Activated CD8-positive, alpha-beta memory T cell treated with anti-CD3 and anti-CD28 coated beads, Interleukin-2, amount 10 ng/mL, durations not matched to agents 7 days and 5 days (primary cell): ENCODE measurements at regions not wholly inside any gene's neighbourhood (a gene's known extent, or its start where the extent isn't known, plus 50 kb on each side); places are given as distances from the start of the nearest gene placed in this dataset.
"Not testable (repeated sequence)": the region's sequence is repeated elsewhere in the genome, so short reads cannot be mapped to it uniquely, and the experiment has no call there.

ENCODE experiments used
- ATAC-seq: fragments of 150-1000 bp; cut with Tn5 transposase; one replicate; pipeline ENCODE4 v1.10.0; 2021; ENCODE audit warnings: moderate library complexity
- CTCF ChIA-PET: fragments of 350-600 bp; sonication (Branson Sonifier 250); formaldehyde crosslinking; loops from one replicate; lab custom pipeline; 2021; ENCODE audit warnings: antibody characterized with exemption; lab: Charles Lee
- DNase-seq: peaks from one replicate; pipeline ENCODE4 v3.0.0-alpha.2; 2020
- H3K27ac Mint-ChIP-seq: one replicate; pipeline ENCODE4 v1.8.0; 2021; ENCODE audit warnings: mild to moderate bottlenecking, mixed read lengths
- H3K27me3 Mint-ChIP-seq: one replicate; pipeline ENCODE4 v1.8.0; 2021; ENCODE audit warnings: mixed read lengths
- H3K36me3 Mint-ChIP-seq: one replicate; pipeline ENCODE4 v1.8.0; 2021; ENCODE audit warnings: mild to moderate bottlenecking, mixed read lengths
- H3K4me1 Mint-ChIP-seq: one replicate; pipeline ENCODE4 v1.8.0; 2021; ENCODE audit warnings: mixed read lengths
- H3K4me3 Mint-ChIP-seq: one replicate; pipeline ENCODE4 v1.8.0; 2021; ENCODE audit warnings: mild to moderate bottlenecking, moderate library complexity, mixed read lengths
- H3K9me3 Mint-ChIP-seq: one replicate; pipeline ENCODE4 v1.8.0; 2022; ENCODE audit warnings: low read depth, mixed read lengths

DNA sequence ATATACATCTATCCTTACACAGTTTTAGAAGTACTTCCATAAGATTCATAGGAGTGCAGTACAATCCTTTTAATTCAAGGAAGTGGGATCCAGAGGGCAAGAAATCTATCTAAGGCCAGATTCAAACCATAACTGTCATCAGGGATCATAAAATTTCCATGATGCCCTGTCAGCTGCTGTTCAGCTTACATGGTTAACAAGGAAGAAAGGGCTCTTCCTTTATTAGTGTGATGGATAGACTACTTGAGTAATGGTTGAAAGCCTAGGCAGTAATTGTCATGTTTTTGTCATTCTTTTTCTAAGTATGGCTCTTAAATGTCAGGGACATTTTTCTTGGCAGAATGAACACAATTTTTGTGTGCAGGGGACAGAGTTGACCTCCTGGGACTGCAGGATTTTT lies 159.8 kb upstream of the CXCL13 start:
- CTCF ChIA-PET: interaction anchor here (1.0 kb wide), 1 partner anchor 155 kb away, joined by 3 read pairs; no protein-coding TSS in a partner anchor
- Mint-ChIP-seq H3K9me3 (no peaks in the 10 kb centered on the region), H3K27ac (no peak overlapping the region), H3K4me3 (no peak overlapping the region), H3K27me3 (peaks cover 13% of the 10 kb centered on the region), H3K4me1 (no peaks in the 10 kb centered on the region), H3K36me3 (no peaks in the 10 kb centered on the region)
- DNase-seq (no peak), ATAC-seq (no peak)

DNA sequence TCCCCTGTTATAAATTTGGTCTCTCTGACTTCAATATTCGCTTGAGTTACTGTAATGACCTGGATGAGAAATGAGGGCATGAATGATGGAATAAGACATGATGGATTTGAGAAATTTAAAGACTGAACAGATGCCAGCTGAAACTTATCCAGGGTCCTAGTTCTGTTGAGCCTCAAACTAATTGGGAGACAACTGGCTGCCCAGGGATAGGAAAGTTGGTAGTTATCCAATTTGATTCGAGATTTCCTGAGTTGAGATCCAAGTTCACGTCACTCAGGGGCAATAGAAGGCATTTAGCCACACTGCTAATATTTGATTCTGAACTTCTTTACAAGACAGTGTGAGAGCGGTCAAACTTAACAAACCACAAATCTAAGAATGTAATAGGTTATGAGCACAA lies 159.0 kb upstream of the CXCL13 start:
- CTCF ChIA-PET: interaction anchor here (1.0 kb wide), 1 partner anchor 155 kb away, joined by 3 read pairs; no protein-coding TSS in a partner anchor
- H3K4me1 Mint-ChIP-seq: no peaks in the 10 kb centered on the region

GRCh38 chr4:77449171-77449570 lies 156.4 kb upstream of the CXCL13 start:
- DNase-seq (no peak), ATAC-seq (no peak)
- no peaks in the 10 kb centered on the region for H3K9me3 Mint-ChIP-seq
- H3K4me3 Mint-ChIP-seq: no peak overlapping the region
- CTCF ChIA-PET: interaction anchor here (1.3 to 2.5 kb wide), 2 partner anchors 14 to 15 kb away, joined by 4 to 11 read pairs; no protein-coding TSS in a partner anchor
- H3K27me3 Mint-ChIP-seq: peaks cover 13% of the 10 kb centered on the region
- no peaks in the 10 kb centered on the region for H3K4me1 Mint-ChIP-seq
- H3K36me3 Mint-ChIP-seq: no peaks in the 10 kb centered on the region
- no peak overlapping the region for H3K27ac Mint-ChIP-seq

More for the DNA sequence above, 159.0 kb upstream of the CXCL13 start:
- H3K27ac Mint-ChIP-seq: no peak overlapping the region
- no peaks in the 10 kb centered on the region for H3K36me3 Mint-ChIP-seq
- no peaks in the 10 kb centered on the region for H3K9me3 Mint-ChIP-seq
- DNase-seq: no peak
- ATAC-seq: no peak
- peaks cover 13% of the 10 kb centered on the region for H3K27me3 Mint-ChIP-seq
- no peak overlapping the region for H3K4me3 Mint-ChIP-seq

- DNase-seq (no peak), ATAC-seq (no peak)
- Mint-ChIP-seq H3K4me1 (no peaks in the 10 kb centered on the region), H3K36me3 (no peaks in the 10 kb centered on the region), H3K27me3 (peaks cover 14% of the 10 kb centered on the region), H3K9me3 (no peaks in the 10 kb centered on the region), H3K27ac (no peak overlapping the region), H3K4me3 (no peak overlapping the region)
- CTCF ChIA-PET: interaction anchor here (1.3 to 2.5 kb wide), 3 partner anchors 14 to 17 kb away, joined by 4 to 11 read pairs (median 5); no protein-coding TSS in a partner anchor
These were observed 155.6 kb upstream of the CXCL13 start for GRCh38 chr4:77450006-77450405.

GRCh38 chr4:77451530-77451929 lies 154.1 kb upstream of the CXCL13 start:
- Mint-ChIP-seq H3K27me3 (peaks cover 10% of the 10 kb centered on the region), H3K27ac (no peak overlapping the region), H3K4me3 (no peak overlapping the region), H3K4me1 (no peaks in the 10 kb centered on the region), H3K36me3 (no peaks in the 10 kb centered on the region), H3K9me3 (peaks cover 2% of the 10 kb centered on the region)
- DNase-seq (no peak), ATAC-seq (no peak)
- CTCF ChIA-PET: interaction anchor here (1.9 to 2.5 kb wide), 2 partner anchors 13 to 18 kb away, joined by 5 to 11 read pairs; no protein-coding TSS in a partner anchor

DNA sequence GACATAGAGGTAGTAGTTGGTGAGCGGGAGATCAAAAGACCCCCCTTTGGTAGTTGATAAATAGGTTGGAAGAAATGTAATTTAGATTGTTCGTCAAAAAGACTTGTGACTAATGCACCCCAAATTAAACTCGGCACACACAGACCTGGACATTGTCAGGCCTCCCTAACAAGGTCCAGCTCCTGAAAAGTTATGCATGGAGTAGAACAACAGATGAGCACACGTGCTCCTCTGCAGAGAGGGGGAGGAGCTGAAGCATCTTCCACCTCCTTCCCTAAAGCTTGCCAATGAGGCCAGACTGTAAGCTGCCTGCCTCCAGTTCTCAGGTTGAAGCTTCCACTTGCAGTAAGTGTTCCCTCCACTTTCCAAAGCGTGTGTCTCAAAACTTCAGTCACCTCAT lies 153.5 kb upstream of the CXCL13 start:
- ATAC-seq, H3K4me3 Mint-ChIP-seq, H3K9me3 Mint-ChIP-seq, H3K27ac Mint-ChIP-seq, H3K27me3 Mint-ChIP-seq, H3K36me3 Mint-ChIP-seq, CTCF ChIA-PET, DNase-seq, H3K4me1 Mint-ChIP-seq: not testable (repeated sequence)

DNA sequence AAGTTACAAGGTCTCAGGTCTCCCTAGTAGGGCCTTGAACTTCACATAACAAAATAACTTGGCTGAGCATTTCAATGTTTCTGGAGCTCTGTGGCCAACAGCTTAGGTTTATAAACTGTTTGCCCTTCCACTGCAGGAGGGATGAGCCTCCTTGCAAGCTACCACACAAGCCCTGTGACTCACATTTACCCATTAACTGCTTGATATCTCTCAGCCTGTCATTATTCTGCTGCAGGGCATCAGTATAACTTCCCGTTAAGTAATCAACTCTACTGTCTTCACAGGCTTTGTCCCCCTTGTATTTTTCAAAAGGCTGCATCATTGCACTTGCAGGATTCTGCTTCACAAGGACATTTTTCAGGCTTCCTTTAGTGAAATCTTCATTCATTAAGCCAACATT lies 151.7 kb upstream of the CXCL13 start:
- peaks cover 2% of the 10 kb centered on the region for H3K9me3 Mint-ChIP-seq
- no peak for DNase-seq
- peaks cover 4% of the 10 kb centered on the region for H3K27me3 Mint-ChIP-seq
- CTCF ChIA-PET: no interaction called here
- no peak overlapping the region for H3K4me3 Mint-ChIP-seq
- no peak overlapping the region for H3K27ac Mint-ChIP-seq
- no peaks in the 10 kb centered on the region for H3K4me1 Mint-ChIP-seq
- ATAC-seq: no peak
- H3K36me3 Mint-ChIP-seq: no peaks in the 10 kb centered on the region

DNA sequence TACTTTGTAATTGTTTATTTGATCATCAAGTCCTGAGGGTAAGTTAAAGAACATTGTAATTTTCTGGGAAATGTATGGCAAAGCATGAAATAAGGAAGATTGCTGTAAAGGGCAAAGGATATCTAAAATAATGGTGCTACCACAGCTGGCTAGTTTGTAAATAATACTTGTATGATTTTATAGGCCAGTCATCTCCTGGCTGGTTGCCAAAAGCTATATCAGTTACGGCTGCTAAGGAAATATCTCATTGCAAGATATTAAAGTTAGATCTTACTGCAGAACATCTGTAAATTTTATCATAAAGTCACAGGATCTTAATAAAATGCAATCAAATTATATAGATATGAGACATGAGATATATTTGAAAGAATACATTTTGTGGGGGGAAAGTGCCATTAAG lies 150.8 kb upstream of the CXCL13 start:
- Mint-ChIP-seq H3K9me3 (peaks cover 2% of the 10 kb centered on the region), H3K36me3 (no peaks in the 10 kb centered on the region), H3K27ac (no peak overlapping the region)

DNA sequence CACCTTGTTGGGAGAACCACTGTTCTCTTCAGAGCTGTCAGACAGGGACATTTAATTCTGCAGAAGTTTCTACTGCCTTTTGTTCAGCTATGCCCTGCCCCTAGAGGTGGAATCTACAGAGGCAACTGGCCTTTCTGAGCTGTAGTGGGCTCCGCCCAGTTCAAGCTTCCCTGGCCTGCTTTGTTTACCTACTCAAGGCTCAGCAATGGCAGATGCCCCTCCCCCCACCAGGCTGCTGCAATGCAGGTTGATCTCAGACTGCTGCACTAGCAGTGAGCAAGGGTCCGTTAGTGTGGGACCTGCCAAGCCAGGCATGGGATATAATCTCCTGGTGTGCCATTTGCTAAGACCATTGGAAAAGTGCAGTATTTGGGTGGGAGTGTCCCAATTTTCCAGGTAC lies 141.5 kb upstream of the CXCL13 start:
- not testable (repeated sequence) for ATAC-seq, H3K36me3 Mint-ChIP-seq, DNase-seq, H3K27ac Mint-ChIP-seq, H3K4me1 Mint-ChIP-seq, H3K4me3 Mint-ChIP-seq, H3K9me3 Mint-ChIP-seq
- CTCF ChIA-PET: interaction anchor here (0.7 to 3.5 kb wide), 4 partner anchors 14 to 140 kb away, joined by 3 to 48 read pairs (median 10); no protein-coding TSS in a partner anchor
- peaks cover 18% of the 10 kb centered on the region for H3K27me3 Mint-ChIP-seq

More for the DNA sequence above, 150.8 kb upstream of the CXCL13 start:
- peaks cover 4% of the 10 kb centered on the region for H3K27me3 Mint-ChIP-seq
- H3K4me3 Mint-ChIP-seq: no peak overlapping the region
- DNase-seq: no peak
- CTCF ChIA-PET: interaction anchor here (1.1 to 1.3 kb wide), 2 partner anchors 10 to 20 kb away, joined by 3 read pairs; no protein-coding TSS in a partner anchor
- ATAC-seq: no peak
- no peaks in the 10 kb centered on the region for H3K4me1 Mint-ChIP-seq

- Mint-ChIP-seq H3K9me3 (no peaks in the 10 kb centered on the region), H3K27ac (no peak overlapping the region), H3K36me3 (no peaks in the 10 kb centered on the region), H3K4me1 (no peaks in the 10 kb centered on the region), H3K4me3 (no peak overlapping the region), H3K27me3 (peaks cover 18% of the 10 kb centered on the region)
- ATAC-seq (no peak), DNase-seq (peak; percentile 47)
- CTCF ChIA-PET: interaction anchor here (0.7 to 3.5 kb wide), 13 partner anchors 8 to 156 kb away, joined by 3 to 48 read pairs (median 5); partner anchors contain the start of gene CXCL13
These were observed 140.3 kb upstream of the CXCL13 start for GRCh38 chr4:77465271-77465670.

DNA sequence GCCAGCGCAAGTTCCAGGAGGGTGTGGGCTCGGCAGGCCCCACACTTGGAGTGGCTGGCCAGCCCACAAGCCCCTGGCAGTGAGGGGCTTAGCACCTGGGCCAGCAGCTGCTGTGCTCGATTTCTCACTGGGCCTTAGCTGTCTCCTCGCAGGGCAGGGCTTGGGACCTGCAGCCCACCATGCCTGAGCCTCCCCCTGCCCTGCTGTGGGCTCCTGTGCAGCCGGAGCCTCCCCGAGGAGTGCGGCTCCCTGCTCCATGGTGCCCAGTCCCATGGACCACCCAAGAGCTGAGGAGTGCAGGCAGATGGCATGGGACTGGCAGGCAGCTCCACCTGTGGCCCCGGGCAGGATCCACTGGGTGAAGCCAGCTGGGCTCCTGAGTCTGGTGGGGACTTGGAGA lies 139.2 kb upstream of the CXCL13 start:
- no peak overlapping the region for H3K4me3 Mint-ChIP-seq
- H3K27me3 Mint-ChIP-seq: peaks cover 11% of the 10 kb centered on the region
- ATAC-seq (no peak), DNase-seq (no peak)
- H3K36me3 Mint-ChIP-seq: no peaks in the 10 kb centered on the region
- CTCF ChIA-PET: interaction anchor here (1.7 to 3.5 kb wide), 4 partner anchors 127 to 153 kb away, joined by 10 to 48 read pairs (median 16); no protein-coding TSS in a partner anchor
- no peaks in the 10 kb centered on the region for H3K4me1 Mint-ChIP-seq
- no peak overlapping the region for H3K27ac Mint-ChIP-seq
- H3K9me3 Mint-ChIP-seq: no peaks in the 10 kb centered on the region

DNA sequence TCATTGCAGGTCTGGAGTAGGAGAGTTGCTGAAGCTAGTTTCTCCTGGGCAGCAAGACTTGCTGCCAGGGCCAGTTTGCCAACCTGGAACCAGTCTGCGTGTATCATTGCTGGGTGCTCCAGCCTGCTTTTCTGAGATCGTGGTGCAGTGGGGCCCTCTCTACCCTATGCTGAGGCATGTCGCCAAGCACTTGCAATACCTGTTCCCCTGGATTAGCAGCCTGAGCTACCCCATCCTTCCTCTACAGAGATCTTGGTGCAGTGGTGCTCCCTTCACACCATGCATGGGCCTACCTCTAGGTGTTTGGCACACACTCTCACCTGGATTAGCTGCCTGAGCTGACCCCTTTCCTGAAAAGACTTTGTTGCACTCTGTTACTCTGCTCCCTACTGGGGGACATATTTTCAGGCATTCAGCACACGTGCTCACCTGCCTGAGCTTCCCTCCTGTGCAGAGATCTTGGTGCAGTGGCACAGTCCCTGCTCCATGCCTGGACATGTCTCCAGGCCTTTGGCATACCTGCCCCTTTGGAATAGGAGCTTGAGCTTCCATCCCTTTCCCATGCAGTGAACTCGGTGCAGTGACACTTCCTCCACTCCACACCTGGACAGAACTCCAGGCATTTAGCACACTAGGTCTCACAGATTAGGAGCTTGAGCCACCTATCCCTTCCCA lies 133.7 kb upstream of the CXCL13 start:
- no peak overlapping the region for H3K4me3 Mint-ChIP-seq
- CTCF ChIA-PET: interaction anchor here (0.5 to 1.4 kb wide), 4 partner anchors 123 to 148 kb away, joined by 3 to 4 read pairs (median 3); no protein-coding TSS in a partner anchor
- no peak overlapping the region for H3K27ac Mint-ChIP-seq
- ATAC-seq: no peak
- DNase-seq: no peak
- H3K4me1 Mint-ChIP-seq: no peaks in the 10 kb centered on the region
- H3K9me3 Mint-ChIP-seq: no peaks in the 10 kb centered on the region
- peaks cover 33% of the 10 kb centered on the region for H3K27me3 Mint-ChIP-seq
- no peaks in the 10 kb centered on the region for H3K36me3 Mint-ChIP-seq

- Mint-ChIP-seq H3K27ac (no peak overlapping the region), H3K4me1 (no peaks in the 10 kb centered on the region), H3K4me3 (no peak overlapping the region), H3K9me3 (no peaks in the 10 kb centered on the region), H3K36me3 (no peaks in the 10 kb centered on the region), H3K27me3 (peaks cover 43% of the 10 kb centered on the region)
- DNase-seq (no peak), ATAC-seq (no peak)
- CTCF ChIA-PET: interaction anchor here (1.0 to 2.3 kb wide), 3 partner anchors 8 to 127 kb away, joined by 3 to 5 read pairs (median 5); no protein-coding TSS in a partner anchor
These were observed 132.1 kb upstream of the CXCL13 start for GRCh38 chr4:77473509-77473908.

DNA sequence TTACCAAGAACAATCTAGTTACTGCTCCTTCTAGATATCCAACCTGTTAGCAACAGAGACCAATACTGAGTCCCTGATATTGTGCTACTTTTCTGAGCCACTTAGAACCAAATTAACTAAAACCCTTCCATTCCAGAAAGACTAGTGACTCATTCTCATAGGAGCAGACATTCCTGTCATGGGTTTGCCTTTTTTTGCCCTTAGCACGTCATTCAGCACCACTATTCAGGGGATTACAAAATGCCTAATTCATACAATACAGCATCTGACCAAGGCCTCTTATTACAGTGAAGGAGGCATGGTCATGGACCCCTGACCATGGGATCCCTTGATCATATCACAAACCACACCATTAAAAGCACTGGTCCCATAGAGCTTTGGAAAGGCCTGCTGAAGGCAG lies 123.8 kb upstream of the CXCL13 start:
- CTCF ChIA-PET: no interaction called here
- DNase-seq (no peak), ATAC-seq (no peak)
- H3K9me3 Mint-ChIP-seq: no peaks in the 10 kb centered on the region
- peaks cover 29% of the 10 kb centered on the region for H3K27me3 Mint-ChIP-seq
- H3K27ac Mint-ChIP-seq: no peak overlapping the region
- H3K36me3 Mint-ChIP-seq: no peaks in the 10 kb centered on the region
- H3K4me3 Mint-ChIP-seq: no peak overlapping the region
- H3K4me1 Mint-ChIP-seq: no peaks in the 10 kb centered on the region
